Epithelial cell of proximal tubule (primary cell): ENCODE measurements at regions not wholly inside any gene's neighbourhood (a gene's known extent, or its start where the extent isn't known, plus 50 kb on each side); places are given as distances from the start of the nearest gene placed in this dataset.
A peak's percentile ranks its signal among the peaks of the same experiment; 100 is the strongest.

Experiments
- DNase-seq: peaks from one replicate; pipeline ENCODE4 v3.0.0-alpha.2; 2011; ENCODE audit warnings: low read depth
- H3K4me3 ChIP-seq: 2 replicates; pipeline ENCODE4 v1.5.1; 2011; ENCODE audit warnings: low read depth, mild to moderate bottlenecking, low read length
- TF ChIP-seq, protein P1 (sequence below): conservative IDR thresholded peaks from 2 replicates; pipeline ENCODE4 v1.5.1; 2012; ENCODE audit warnings: low read depth, mild to moderate bottlenecking, low read length

DNA sequence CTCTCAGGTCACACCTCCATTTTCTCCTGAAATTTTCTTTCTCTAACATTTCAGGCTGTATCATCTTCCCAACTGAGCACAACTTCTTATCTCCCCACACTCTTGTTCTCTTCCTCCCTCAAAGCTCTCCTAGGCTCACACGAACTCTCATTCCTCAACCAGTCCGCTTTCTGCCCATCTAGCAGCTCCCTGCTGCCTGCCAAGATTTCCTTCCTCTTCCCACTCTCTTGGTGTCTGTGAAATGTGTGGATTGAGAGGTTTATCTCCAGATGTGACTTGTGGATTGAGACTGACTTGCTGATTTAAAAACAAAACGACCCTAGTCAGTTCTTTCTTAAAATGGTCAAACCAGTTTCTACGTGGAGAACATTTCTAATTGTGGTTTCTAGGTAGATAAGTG, 106.3 kb downstream of the MTNR1B start:
- H3K4me3 ChIP-seq: no peak overlapping the region
- no peak for DNase-seq
- TF ChIP-seq, protein P1, sequence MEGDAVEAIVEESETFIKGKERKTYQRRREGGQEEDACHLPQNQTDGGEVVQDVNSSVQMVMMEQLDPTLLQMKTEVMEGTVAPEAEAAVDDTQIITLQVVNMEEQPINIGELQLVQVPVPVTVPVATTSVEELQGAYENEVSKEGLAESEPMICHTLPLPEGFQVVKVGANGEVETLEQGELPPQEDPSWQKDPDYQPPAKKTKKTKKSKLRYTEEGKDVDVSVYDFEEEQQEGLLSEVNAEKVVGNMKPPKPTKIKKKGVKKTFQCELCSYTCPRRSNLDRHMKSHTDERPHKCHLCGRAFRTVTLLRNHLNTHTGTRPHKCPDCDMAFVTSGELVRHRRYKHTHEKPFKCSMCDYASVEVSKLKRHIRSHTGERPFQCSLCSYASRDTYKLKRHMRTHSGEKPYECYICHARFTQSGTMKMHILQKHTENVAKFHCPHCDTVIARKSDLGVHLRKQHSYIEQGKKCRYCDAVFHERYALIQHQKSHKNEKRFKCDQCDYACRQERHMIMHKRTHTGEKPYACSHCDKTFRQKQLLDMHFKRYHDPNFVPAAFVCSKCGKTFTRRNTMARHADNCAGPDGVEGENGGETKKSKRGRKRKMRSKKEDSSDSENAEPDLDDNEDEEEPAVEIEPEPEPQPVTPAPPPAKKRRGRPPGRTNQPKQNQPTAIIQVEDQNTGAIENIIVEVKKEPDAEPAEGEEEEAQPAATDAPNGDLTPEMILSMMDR: no peak

DNA sequence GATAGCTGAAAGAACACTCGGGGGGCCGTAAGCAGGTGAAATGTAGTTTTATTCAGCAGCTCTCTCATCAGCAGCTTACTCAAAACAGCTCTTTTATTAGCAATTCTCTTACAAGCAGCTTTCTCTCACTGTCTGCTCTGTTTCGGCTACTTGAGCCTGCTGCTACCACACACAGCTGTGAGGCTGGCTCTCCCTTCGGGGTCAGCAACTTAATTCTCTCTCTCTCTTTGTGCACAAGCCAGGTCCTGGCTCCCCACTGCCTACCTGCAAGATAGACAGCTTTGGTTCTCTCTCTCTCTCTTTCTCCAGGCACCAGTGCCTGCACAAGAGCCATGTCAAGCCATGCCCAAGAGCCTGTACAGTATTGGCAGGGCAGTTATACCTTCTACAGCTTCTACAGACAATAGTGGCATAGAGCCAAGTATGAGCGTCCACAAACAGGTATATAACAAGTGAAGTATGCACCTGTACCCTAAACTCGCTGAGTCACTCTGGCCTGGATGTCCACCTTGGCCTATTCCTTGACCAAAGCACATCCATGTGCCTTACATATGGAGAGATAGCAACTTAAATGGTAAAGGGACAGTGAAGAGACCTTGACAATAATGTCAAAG, 110.8 kb downstream of the MTNR1B start:
- no peak overlapping the region for H3K4me3 ChIP-seq
- TF ChIP-seq, protein P1: no peak
- DNase-seq: no peak

DNA sequence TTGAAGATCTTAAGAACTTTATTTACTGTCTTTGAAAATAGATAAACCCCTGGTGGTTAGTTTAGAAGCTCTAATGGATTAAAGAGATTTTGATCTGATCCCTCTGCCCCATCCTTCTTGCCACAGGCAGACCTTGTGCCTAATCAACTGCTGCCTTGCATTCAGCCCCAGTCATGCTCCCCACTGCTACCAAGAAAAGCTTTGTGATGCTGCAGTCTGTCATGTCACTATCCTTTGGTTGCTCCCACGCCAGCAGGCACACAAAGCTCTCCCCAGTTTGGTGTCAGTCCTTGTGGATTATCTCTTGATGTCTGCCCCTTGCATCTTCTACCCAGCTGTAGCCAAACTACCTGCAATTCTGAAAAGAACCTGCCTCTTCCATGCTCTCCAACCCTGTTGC, 112.2 kb downstream of the MTNR1B start:
- no peak for DNase-seq
- TF ChIP-seq, protein P1: no peak
- H3K4me3 ChIP-seq: no peak overlapping the region

DNA sequence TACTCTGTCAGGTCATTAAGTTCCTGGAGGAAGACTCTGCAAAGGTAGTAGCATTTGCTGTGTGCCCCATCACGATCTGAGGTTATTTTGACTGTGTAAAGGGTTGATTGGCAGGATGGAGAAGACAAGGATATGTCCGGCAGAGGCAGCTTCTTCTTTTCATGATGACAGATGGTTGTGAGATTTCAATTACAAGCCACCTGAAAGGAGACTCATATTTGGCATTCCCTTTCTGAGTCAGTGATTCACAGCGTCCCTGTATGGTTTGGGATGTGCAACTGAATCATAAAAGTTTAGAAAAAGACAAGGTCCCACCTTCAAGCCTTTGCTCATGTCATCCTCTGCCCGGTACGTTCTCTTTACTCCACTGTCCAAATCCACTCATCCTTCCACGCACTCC, 113.4 kb downstream of the MTNR1B start:
- TF ChIP-seq, protein P1: no peak
- H3K4me3 ChIP-seq: no peak overlapping the region
- no peak for DNase-seq

DNA sequence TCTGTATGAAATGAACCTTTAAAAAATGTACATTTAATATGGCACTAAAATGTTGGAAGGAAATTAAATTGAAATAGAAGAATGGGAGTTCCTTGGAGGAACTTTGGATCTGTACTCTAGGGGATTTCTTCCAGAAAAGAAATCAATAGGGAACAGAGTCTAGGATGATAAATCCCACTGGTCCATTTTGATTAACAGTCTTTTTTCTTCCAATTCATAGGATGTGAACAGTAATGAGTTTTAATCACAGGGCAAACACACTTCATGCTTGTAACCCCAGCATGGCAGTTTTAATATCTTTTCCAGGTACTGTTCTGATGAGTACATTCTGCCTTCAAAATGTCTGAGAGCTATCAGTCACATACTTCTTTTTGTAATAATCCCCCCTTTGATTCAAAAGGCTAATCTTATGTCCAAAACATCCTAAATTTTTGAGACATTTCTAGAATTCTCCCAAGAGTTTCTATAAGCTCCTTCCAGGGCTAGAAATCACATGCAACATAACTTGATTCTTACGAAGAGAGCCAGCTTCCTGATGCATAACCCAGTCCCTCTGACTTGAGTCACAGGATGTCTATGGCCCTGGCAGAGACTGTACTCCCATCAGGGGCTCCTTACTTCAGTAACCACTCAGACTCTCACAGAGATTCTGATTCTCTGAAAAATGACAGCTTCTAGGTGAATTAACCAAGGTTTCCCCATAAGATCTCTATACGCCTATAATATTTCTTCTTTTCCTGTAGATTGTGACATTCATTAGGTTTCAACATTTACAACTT, 112.9 kb downstream of the SLC36A4 start:
- TF ChIP-seq, protein P1: no peak
- H3K4me3 ChIP-seq: no peak overlapping the region
- no peak for DNase-seq

DNA sequence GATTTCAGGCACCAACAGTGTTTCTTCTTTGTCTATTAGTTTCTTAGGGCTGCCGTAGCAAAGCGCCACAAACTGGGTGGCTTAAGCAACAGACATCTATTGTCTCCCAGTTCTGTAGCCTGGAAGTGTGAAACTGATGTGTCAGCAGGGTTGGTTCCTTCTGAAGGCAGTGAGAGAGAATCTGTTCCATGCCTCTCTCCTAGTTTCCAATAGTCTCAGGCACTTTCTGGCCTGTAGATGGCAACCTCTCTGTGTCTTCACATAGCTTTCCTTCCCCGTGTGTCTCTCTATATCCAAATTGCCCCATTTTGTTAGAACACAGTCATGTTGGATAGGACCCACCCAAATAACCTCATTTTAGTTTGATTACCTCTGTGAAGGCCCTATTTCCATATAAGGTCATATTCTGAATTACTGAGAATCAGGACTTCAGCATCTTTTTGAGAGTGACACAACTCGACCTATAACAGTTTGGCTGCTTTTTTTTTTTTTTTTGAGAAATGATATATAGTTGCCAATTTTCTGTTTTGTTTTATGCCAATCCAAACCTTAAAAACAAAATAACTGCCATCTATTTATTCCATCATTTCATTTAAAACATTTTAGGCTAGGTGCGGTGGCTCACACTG, 108.2 kb downstream of the SLC36A4 start:
- TF ChIP-seq, protein P1: peak; percentile 78
- peak; percentile 33 for DNase-seq
- no peak overlapping the region for H3K4me3 ChIP-seq
